SK-N-SH (cell line): ENCODE measurements at regions not wholly inside any gene's neighbourhood (a gene's known extent, or its start where the extent isn't known, plus 50 kb on each side); places are given as distances from the start of the nearest gene placed in this dataset.

ENCODE experiments used
- CTCF ChIA-PET: fragments of 300-600, 350-600 bp; formaldehyde crosslinking; extraction: SDS; loops from one replicate; lab custom pipeline; 2021; lab: Yijun Ruan, JAX
- POLR2A ChIA-PET: fragments of 350-600 bp; sonication (Branson Sonifier 250); formaldehyde crosslinking; extraction: SDS; loops from one replicate; lab custom pipeline; 2020; ENCODE audit warnings: antibody characterized with exemption, inconsistent platforms; lab: Yijun Ruan, JAX
- DNase-seq: peaks from one replicate; pipeline ENCODE4 v3.0.0; 2012
- H2AFZ ChIP-seq: fragments of 200-600 bp; sonication (generic); 2 replicates; pipeline ENCODE4 v1.8.1; 2016; ENCODE audit warnings: antibody characterized with exemption, mild to moderate bottlenecking, low read depth
- H3F3A ChIP-seq: fragments of 200-600 bp; sonication (generic); replicated peaks from 2 replicates; pipeline ENCODE3; 2016; ENCODE audit warnings: antibody characterized with exemption, mild to moderate bottlenecking; ENCODE audit not compliant: insufficient read depth
- H3K27ac ChIP-seq, 2 experiments: fragments of 200-500 bp in 1 of 2; fragments of 200-600 bp in 1 of 2; sonication (Bioruptor generic) in 1 of 2; sonication (generic), shearing (Covaris generic) in 1 of 2; 2 replicates each; pipeline versions ENCODE4 v1.5.1 to v1.6.1; 2014 to 2016; ENCODE audit warnings: low read depth in 2 of 2, inconsistent platforms in 1 of 2, low read length in 1 of 2, mild to moderate bottlenecking in 1 of 2, mixed read lengths in 1 of 2
- H3K27me3 ChIP-seq: fragments of 200-600 bp; sonication (generic), shearing (Covaris generic); 2 replicates; pipeline ENCODE4 v1.6.1; 2016; ENCODE audit warnings: mixed run types; ENCODE audit not compliant: insufficient read depth
- H3K36me3 ChIP-seq, 2 experiments: fragments of 200-500 bp in 1 of 2; fragments of 200-600 bp in 1 of 2; sonication (Bioruptor generic) in 1 of 2; sonication (generic) in 1 of 2; replicated peaks in 1 of 2; 2 replicates each; pipeline versions ENCODE3 to v1.5.1; 2014 to 2016; ENCODE audit warnings: low read length in 1 of 2, mild to moderate bottlenecking in 1 of 2; ENCODE audit not compliant: insufficient read depth in 2 of 2, control insufficient read depth in 1 of 2
- H3K4me1 ChIP-seq, 2 experiments: fragments of 200-500 bp in 1 of 2; fragments of 200-600 bp in 1 of 2; sonication (Bioruptor generic) in 1 of 2; sonication (generic), shearing (Covaris generic) in 1 of 2; 2 replicates each; pipeline versions ENCODE4 v1.5.1 to v1.6.1; 2014 to 2016; ENCODE audit warnings: low read depth in 1 of 2, low read length in 1 of 2, mixed run types in 1 of 2; ENCODE audit not compliant: insufficient read depth in 2 of 2, control insufficient read depth in 1 of 2
- H3K4me2 ChIP-seq: fragments of 200-600 bp; sonication (generic), shearing (Covaris generic); 2 replicates; pipeline ENCODE4 v1.6.1; 2017; ENCODE audit warnings: mixed run types
- H3K4me3 ChIP-seq, 2 experiments: fragments of 200-500 bp in 1 of 2; fragments of 200-600 bp in 1 of 2; sonication (Bioruptor generic) in 1 of 2; sonication (generic), shearing (Covaris generic) in 1 of 2; 2 replicates each; pipeline versions ENCODE4 v1.5.1 to v1.8.1; 2014 to 2016; ENCODE audit warnings: low read depth in 2 of 2, inconsistent platforms in 1 of 2, low read length in 1 of 2, mild to moderate bottlenecking in 1 of 2, mixed read lengths in 1 of 2, moderate library complexity in 1 of 2
- H3K79me2 ChIP-seq: fragments of 200-600 bp; sonication (generic); 2 replicates; pipeline ENCODE4 v1.8.1; 2017; ENCODE audit warnings: mild to moderate bottlenecking; ENCODE audit not compliant: insufficient read depth
- H3K9ac ChIP-seq: fragments of 200-600 bp; sonication (generic); 2 replicates; pipeline ENCODE4 v1.6.1; 2017; ENCODE audit warnings: mixed run types
- H3K9me2 ChIP-seq: fragments of 200-600 bp; sonication (generic); 2 replicates; pipeline ENCODE4 v1.6.1; 2017; ENCODE audit warnings: mixed run types
- H3K9me3 ChIP-seq: fragments of 200-600 bp; sonication (generic); 2 replicates; pipeline ENCODE4 v1.6.1; 2017; ENCODE audit warnings: mixed run types, mild to moderate bottlenecking, moderate library complexity
- H4K20me1 ChIP-seq: fragments of 200-600 bp; sonication (generic); 2 replicates; pipeline ENCODE4 v1.6.1; 2017; ENCODE audit warnings: mild to moderate bottlenecking, mixed run types; ENCODE audit not compliant: insufficient read depth
- CHD2 ChIP-seq: fragments of 150-350 bp; IDR thresholded peaks from 2 replicates; pipeline ENCODE4 v1.6.1; 2018; ENCODE audit warnings: low read length; ENCODE audit not compliant: partially characterized antibody
- GATA2 ChIP-seq: sonication (generic); formaldehyde crosslinking; IDR thresholded peaks from 2 replicates; pipeline ENCODE4 v1.5.0; 2020; ENCODE audit warnings: mild to moderate bottlenecking, missing genetic modification reagents
- MEF2A ChIP-seq: IDR thresholded peaks from 2 replicates; pipeline ENCODE4 v1.4.0; 2012; ENCODE audit warnings: low read depth, borderline replicate concordance
- MXI1 ChIP-seq: IDR thresholded peaks from 2 replicates; pipeline ENCODE4 v1.6.1; 2012; ENCODE audit warnings: mild to moderate bottlenecking, low read depth, low read length, improper control_type of control experiment
- NRF1 ChIP-seq: IDR thresholded peaks from 2 replicates; pipeline ENCODE4 v1.6.1; 2012; ENCODE audit warnings: low read depth, mild to moderate bottlenecking, low read length
- RAD21 ChIP-seq: IDR thresholded peaks from 2 replicates; pipeline ENCODE4 v1.6.1; 2012; ENCODE audit warnings: mild to moderate bottlenecking, low read length
- TAF1 ChIP-seq: IDR thresholded peaks from 2 replicates; pipeline ENCODE4 v1.6.1; 2012; ENCODE audit warnings: low read depth, mild to moderate bottlenecking, low read length, moderate library complexity, borderline replicate concordance
- TEAD4 ChIP-seq: IDR thresholded peaks from 2 replicates; pipeline ENCODE4 v1.4.0; 2012; ENCODE audit warnings: mild to moderate bottlenecking, borderline replicate concordance; ENCODE audit not compliant: insufficient read depth
- WGBS: methylation state at CpG from one replicate; pipeline ENCODE4 v1.1.6; 2017; ENCODE audit warnings: low lambda C conversion rate; 5-methylcytosine and 5-hydroxymethylcytosine counted together
- TF ChIP-seq, protein P1 (sequence below): IDR thresholded peaks from 2 replicates; pipeline ENCODE4 v1.4.0; 2012; ENCODE audit warnings: low read depth
- TF ChIP-seq, protein P2 (sequence below): IDR thresholded peaks from 2 replicates; pipeline ENCODE4 v1.4.0; 2012; ENCODE audit warnings: low read depth, borderline replicate concordance
- TF ChIP-seq, protein P3 (sequence below): fragments of 200-600 bp; sonication (generic); IDR thresholded peaks from 2 replicates; pipeline ENCODE4 v1.6.1; 2017; ENCODE audit warnings: antibody characterized with exemption, mild to moderate bottlenecking, moderate library complexity
- TF ChIP-seq, protein P4 (sequence below): IDR thresholded peaks from 2 replicates; pipeline ENCODE4; 2012
- TF ChIP-seq, protein P5 (sequence below): IDR thresholded peaks from 2 replicates; pipeline ENCODE4 v1.4.0; 2012; ENCODE audit warnings: low read depth, borderline replicate concordance

DNA sequence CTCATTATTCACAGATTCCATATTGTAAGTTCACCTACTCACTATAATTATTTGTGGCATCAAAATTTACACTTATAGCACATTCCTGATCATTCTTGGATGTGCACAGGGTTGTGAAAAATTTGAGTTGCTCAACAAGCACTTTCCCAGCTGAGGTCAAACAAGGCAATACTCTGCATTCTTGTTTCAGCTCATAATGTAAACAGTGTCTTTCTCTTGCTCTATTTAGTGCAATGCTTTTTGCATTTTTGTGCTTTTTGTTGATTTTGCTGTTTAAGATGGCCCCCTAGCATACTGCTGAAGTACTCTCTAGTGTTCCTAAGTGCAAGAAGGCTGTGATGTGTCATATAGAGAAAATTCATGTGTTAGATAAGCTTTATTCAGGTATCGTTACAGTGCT lies 66.7 kb upstream of the TNIK start:
- DNase-seq, result no peak
- Histone ChIP-seq H2AFZ (peak overlapping the region; percentile 27; the same call in 1 of the 2 replicates), H3K36me3 (no peaks in the 10 kb centered on the region), H3F3A (peaks cover 28% of the 10 kb centered on the region), H3K9me2 (no peaks in the 10 kb centered on the region), H3K27me3 (no peaks in the 10 kb centered on the region), H3K9ac (no peak overlapping the region), H3K79me2 (no peaks in the 10 kb centered on the region), H4K20me1 (no peaks in the 10 kb centered on the region), H3K4me3 (no peak overlapping the region), H3K4me1 (peaks cover 0 to 15% of the 10 kb centered on the region in 2 experiments; a peak in 2 of 4 replicates), H3K9me3 (no peaks in the 10 kb centered on the region), H3K4me2 (no peak overlapping the region), H3K27ac (no peak overlapping the region)
- TF ChIP-seq, protein P1, sequence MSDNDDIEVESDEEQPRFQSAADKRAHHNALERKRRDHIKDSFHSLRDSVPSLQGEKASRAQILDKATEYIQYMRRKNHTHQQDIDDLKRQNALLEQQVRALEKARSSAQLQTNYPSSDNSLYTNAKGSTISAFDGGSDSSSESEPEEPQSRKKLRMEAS, result no peak
- no peak for TF ChIP-seq CHD2
- WGBS, result 98% methylated on average over 1 of the region's 1 CpG
- ChIA-PET POLR2A (no interaction called here), CTCF (interaction anchor here (1.2 to 1.3 kb wide), 2 partner anchors 11 kb away, joined by 3 read pairs; no protein-coding TSS in a partner anchor)

DNA sequence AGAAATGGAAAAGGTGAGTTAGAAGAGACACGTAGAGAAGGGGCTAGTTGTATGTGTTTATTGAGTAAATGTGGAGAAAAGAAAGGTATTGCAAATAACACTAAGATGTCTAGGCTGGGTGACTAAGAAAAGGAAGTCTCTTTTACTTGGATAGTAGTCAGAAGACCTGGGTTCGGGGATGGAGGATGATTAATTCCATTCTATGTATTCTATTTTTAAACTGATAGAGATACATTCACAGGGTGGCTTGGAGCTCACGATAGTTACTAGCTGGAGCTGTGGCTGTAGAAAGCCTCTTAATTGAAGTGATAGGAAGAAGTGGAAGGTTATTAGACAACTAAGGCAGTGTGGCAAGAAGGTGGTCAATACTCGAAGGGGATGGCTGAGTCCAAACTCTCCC lies 65.9 kb upstream of the TNIK start:
- Histone ChIP-seq H3K9me2 (no peaks in the 10 kb centered on the region), H3K9ac (no peak overlapping the region), H3K4me3 (no peak overlapping the region), H3K27me3 (no peaks in the 10 kb centered on the region), H3K9me3 (no peaks in the 10 kb centered on the region), H3K4me1 (peaks cover 0 to 15% of the 10 kb centered on the region in 2 experiments; a peak in 2 of 4 replicates), H3F3A (peaks cover 28% of the 10 kb centered on the region), H2AFZ (peak overlapping the region; percentile 27; the same call in 1 of the 2 replicates), H3K27ac (peak overlapping the region in 1 of 2 experiments; percentile 34; a peak in 2 of 4 replicates), H3K4me2 (no peak overlapping the region), H3K79me2 (no peaks in the 10 kb centered on the region), H4K20me1 (no peaks in the 10 kb centered on the region), H3K36me3 (no peaks in the 10 kb centered on the region)
- TF ChIP-seq, protein P2, sequence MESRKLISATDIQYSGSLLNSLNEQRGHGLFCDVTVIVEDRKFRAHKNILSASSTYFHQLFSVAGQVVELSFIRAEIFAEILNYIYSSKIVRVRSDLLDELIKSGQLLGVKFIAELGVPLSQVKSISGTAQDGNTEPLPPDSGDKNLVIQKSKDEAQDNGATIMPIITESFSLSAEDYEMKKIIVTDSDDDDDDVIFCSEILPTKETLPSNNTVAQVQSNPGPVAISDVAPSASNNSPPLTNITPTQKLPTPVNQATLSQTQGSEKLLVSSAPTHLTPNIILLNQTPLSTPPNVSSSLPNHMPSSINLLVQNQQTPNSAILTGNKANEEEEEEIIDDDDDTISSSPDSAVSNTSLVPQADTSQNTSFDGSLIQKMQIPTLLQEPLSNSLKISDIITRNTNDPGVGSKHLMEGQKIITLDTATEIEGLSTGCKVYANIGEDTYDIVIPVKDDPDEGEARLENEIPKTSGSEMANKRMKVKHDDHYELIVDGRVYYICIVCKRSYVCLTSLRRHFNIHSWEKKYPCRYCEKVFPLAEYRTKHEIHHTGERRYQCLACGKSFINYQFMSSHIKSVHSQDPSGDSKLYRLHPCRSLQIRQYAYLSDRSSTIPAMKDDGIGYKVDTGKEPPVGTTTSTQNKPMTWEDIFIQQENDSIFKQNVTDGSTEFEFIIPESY, result no peak
- TF ChIP-seq MEF2A (no peak; the same call in 1 of the 2 replicates), TEAD4 (no peak), NRF1 (no peak)
- ChIA-PET CTCF (no interaction called here), POLR2A (no interaction called here)
- 47% methylated on average over 4 of the region's 4 CpGs for WGBS
- DNase-seq, result no peak

DNA sequence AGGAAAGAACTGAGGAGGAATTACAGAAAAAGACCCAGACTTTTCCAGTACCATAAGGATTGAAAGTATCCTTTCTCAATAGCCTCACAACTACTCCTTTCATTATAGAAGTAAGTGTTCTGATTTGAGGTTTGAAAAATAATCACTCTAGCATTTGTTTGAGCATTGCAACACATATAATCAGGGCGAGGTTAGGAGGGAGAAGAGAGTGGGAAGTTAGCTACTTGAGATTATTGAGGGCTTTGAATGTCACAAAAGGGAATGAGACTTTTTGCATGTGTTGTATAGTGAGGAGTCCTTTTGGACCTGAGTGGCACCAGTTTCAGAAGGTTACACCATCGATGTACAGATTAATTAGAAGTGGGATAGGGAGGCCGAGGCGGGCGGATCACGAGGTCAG lies 65.2 kb upstream of the TNIK start:
- Histone ChIP-seq H3K4me1 (peaks cover 0 to 15% of the 10 kb centered on the region in 2 experiments; a peak in 2 of 4 replicates), H3K4me3 (no peak overlapping the region), H3K9me2 (no peaks in the 10 kb centered on the region), H3K36me3 (no peaks in the 10 kb centered on the region), H4K20me1 (no peaks in the 10 kb centered on the region), H2AFZ (peak overlapping the region; percentile 32; the same call in 1 of the 2 replicates), H3K9ac (no peak overlapping the region), H3K9me3 (no peaks in the 10 kb centered on the region), H3F3A (peaks cover 28% of the 10 kb centered on the region), H3K79me2 (no peaks in the 10 kb centered on the region), H3K4me2 (no peak overlapping the region), H3K27ac (0 out of 4 replicates have a peak overlapping the region, but pooled peaks of 1 of the 2 experiments have one; percentile 66), H3K27me3 (no peaks in the 10 kb centered on the region)
- DNase-seq, result no peak
- 98% methylated on average over 6 of the region's 6 CpGs for WGBS
- POLR2A ChIA-PET, result no interaction called here
- CTCF ChIA-PET, result no interaction called here
- TF ChIP-seq TAF1, result no peak
- no peak for TF ChIP-seq GATA2 (CRISPR knock-in tag)
- TF ChIP-seq, protein P2, result no peak
- TF ChIP-seq, protein P3, sequence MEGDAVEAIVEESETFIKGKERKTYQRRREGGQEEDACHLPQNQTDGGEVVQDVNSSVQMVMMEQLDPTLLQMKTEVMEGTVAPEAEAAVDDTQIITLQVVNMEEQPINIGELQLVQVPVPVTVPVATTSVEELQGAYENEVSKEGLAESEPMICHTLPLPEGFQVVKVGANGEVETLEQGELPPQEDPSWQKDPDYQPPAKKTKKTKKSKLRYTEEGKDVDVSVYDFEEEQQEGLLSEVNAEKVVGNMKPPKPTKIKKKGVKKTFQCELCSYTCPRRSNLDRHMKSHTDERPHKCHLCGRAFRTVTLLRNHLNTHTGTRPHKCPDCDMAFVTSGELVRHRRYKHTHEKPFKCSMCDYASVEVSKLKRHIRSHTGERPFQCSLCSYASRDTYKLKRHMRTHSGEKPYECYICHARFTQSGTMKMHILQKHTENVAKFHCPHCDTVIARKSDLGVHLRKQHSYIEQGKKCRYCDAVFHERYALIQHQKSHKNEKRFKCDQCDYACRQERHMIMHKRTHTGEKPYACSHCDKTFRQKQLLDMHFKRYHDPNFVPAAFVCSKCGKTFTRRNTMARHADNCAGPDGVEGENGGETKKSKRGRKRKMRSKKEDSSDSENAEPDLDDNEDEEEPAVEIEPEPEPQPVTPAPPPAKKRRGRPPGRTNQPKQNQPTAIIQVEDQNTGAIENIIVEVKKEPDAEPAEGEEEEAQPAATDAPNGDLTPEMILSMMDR, result no peak
- no peak for TF ChIP-seq MXI1
- TF ChIP-seq RAD21, result no peak
- no peak for TF ChIP-seq NRF1
- TF ChIP-seq, protein P4, sequence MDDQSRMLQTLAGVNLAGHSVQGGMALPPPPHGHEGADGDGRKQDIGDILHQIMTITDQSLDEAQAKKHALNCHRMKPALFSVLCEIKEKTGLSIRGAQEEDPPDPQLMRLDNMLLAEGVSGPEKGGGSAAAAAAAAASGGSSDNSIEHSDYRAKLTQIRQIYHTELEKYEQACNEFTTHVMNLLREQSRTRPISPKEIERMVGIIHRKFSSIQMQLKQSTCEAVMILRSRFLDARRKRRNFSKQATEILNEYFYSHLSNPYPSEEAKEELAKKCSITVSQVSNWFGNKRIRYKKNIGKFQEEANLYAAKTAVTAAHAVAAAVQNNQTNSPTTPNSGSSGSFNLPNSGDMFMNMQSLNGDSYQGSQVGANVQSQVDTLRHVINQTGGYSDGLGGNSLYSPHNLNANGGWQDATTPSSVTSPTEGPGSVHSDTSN, result no peak
- TF ChIP-seq, protein P5, sequence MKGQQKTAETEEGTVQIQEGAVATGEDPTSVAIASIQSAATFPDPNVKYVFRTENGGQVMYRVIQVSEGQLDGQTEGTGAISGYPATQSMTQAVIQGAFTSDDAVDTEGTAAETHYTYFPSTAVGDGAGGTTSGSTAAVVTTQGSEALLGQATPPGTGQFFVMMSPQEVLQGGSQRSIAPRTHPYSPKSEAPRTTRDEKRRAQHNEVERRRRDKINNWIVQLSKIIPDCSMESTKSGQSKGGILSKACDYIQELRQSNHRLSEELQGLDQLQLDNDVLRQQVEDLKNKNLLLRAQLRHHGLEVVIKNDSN, result no peak
